ENCODE measurements at regions not wholly inside any gene's neighbourhood (a gene's known extent, or its start where the extent isn't known, plus 50 kb on each side); places are given as distances from the start of the nearest gene placed in this dataset.
"Not testable (repeated sequence)": the region's sequence is repeated elsewhere in the genome, so short reads cannot be mapped to it uniquely, and the experiment has no call there.

DNA sequence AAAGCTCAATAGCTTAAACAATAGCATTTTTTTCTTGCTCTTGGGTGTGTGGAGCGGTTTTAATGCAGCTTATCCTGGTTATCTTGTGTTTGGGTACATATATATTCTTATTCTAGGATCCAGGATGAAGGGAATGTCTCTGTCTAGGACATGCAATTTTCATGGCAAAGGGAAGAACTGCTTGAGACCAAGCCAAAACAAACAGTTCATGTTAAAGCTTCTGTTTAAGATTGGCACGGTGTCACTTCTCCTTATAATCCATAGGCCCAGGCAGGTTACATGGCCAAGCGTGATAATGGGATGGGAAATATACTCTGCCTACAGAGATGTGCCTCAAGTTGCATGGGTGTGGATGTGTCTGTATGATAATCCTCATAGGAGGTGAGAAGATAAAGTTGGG is 177.1 kb upstream of the PGR start:
- DNase-seq (no peak), ATAC-seq (ENCODE audit: poor library complexity) (no peak)
- intact Hi-C loops (cut with DNase I), result no loop called here

DNA sequence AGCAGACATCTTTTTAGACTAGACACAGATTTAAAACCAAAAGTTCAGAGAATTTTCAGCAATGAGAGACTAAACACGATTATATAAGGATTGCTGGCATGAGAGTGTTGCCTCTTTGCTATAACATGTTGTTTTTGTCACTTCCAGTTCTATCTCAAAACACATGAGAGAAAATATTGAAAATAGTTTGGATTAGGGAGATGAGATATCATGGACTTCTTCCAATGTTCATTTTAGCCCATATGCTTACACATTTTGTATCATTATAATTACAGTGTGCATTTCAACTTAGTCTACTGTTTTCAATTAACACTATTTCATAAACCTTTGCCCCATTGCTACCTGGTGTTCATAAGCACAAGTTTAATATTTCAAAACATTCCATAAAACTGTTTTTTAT is 175.9 kb upstream of the PGR start:
- intact Hi-C loops (cut with DNase I), result no loop called here
- ATAC-seq (ENCODE audit: poor library complexity), result no peak
- DNase-seq, result no peak

DNA sequence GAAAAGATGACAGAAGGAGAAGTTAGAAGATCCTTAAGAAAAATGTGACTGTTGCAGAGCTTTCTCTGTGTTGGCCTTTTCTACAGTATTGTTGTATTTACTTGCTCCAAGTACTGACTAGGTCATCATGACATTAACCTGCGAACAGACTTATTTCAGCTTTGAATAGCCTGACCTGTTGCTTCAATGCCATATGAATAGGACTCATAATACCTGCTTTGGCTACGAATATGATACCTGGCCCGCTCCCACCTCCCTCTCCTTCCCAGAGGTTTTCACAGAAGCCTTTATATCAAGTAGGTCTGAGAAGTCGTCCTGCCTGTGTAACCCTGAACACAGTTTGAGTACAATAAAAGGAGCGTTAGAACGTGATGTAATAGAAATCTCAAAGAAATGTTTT is 169.6 kb upstream of the PGR start:
- DNase-seq (no peak), ATAC-seq (ENCODE audit: poor library complexity) (no peak)
- intact Hi-C loops (cut with DNase I), result no loop called here

GRCh38 chr11:101296896-101297295 is 167.3 kb upstream of the PGR start:
- intact Hi-C loops (cut with DNase I), result no loop called here
- ATAC-seq (ENCODE audit: poor library complexity) (no peak), DNase-seq (no peak)

DNA sequence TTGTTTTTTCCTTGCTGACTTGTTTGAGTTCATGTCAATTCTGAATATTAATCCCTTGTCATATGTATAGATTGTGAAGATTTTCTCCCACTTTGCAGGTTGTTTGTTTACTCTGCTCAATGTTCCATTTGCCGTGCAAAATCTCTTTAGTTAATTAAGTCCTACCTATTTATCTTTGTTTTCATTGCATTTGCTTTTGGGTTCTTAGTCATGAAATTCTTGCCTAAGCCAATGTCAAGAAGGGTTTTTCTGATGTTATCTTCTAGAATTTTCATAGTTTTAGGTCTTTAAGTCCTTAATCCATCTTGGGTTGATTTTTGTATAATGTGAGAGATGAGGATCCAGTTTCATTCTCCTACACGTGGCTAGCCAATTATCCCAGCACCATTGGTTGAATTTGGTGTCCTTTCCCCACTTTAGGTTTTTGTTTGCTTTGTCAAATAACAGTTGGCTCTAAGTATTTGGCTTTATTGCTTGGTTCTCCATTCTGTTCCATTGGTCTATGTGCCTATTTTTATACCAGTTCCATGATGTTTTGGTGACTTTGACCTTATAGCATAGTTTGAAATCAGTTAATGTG is 163.1 kb upstream of the PGR start:
- DNase-seq, result no peak
- no peak for ATAC-seq (ENCODE audit: poor library complexity)
- intact Hi-C loops (cut with DNase I), result no loop called here

DNA sequence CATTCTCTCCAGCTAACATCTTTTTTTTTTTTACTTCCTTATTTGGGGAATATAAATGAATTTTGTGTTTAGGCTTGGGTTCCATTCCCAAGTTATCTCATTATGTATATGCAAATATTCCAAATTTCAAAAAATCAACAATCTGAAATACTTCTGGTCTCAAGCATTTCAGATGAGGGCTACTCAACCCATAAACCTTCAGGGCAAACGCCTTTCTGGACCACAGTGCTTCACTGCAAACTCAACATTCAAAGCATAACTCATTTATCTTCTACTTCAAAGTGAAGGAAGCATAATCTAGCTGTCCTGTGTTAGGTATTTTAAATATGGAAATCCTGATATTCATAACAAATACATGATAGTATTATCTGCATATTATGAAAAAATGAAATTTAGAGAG is 161.7 kb upstream of the PGR start:
- no peak for ATAC-seq (ENCODE audit: poor library complexity)
- intact Hi-C loops (cut with DNase I), result no loop called here
- DNase-seq, result no peak

DNA sequence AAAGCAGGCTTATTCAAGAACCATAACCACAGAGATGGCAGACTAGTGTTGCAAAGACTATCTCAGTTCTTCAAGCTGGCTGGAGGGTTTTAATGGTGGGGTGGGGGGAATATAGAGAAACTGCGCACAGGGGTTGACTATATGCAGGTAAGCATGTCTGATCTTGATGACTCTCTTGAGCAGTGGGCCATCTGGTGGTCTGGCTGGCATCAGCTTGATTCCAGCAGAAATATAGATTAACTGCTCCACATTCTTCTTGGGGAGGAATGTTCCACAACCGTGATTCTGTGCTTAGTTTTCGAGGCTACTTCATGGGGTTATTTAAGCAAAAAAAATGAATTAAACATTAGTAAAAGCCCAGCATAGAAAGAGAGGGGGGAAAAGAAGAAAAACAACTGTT is 158.8 kb upstream of the PGR start:
- intact Hi-C loops (cut with DNase I), result no loop called here
- DNase-seq (no peak), ATAC-seq (ENCODE audit: poor library complexity) (no peak)

GRCh38 chr11:101279728-101280127 is 150.1 kb upstream of the PGR start:
- intact Hi-C loops (cut with DNase I), result no loop called here
- no peak for ATAC-seq (ENCODE audit: poor library complexity)
- no peak for DNase-seq

- DNase-seq (no peak), ATAC-seq (ENCODE audit: poor library complexity) (no peak)
- intact Hi-C loops (cut with DNase I), result no loop called here
These were observed 148.7 kb upstream of the PGR start for GRCh38 chr11:101278286-101278685.

GRCh38 chr11:101277036-101277435 is 147.4 kb upstream of the PGR start:
- intact Hi-C loops (cut with DNase I), result no loop called here
- ATAC-seq (ENCODE audit: poor library complexity) (no peak), DNase-seq (no peak)

- ATAC-seq (ENCODE audit: poor library complexity) (no peak), DNase-seq (no peak)
- intact Hi-C loops (cut with DNase I), result no loop called here
These were observed 140.5 kb upstream of the PGR start for GRCh38 chr11:101269990-101270660.

GRCh38 chr11:101269390-101269789 is 139.8 kb upstream of the PGR start:
- ATAC-seq (ENCODE audit: poor library complexity) (no peak), DNase-seq (no peak)
- intact Hi-C loops (cut with DNase I), result no loop called here

- intact Hi-C loops (cut with DNase I), result no loop called here
- ATAC-seq (ENCODE audit: poor library complexity), result no peak
- DNase-seq, result no peak
These were observed 138.0 kb upstream of the PGR start for GRCh38 chr11:101267654-101268053.

DNA sequence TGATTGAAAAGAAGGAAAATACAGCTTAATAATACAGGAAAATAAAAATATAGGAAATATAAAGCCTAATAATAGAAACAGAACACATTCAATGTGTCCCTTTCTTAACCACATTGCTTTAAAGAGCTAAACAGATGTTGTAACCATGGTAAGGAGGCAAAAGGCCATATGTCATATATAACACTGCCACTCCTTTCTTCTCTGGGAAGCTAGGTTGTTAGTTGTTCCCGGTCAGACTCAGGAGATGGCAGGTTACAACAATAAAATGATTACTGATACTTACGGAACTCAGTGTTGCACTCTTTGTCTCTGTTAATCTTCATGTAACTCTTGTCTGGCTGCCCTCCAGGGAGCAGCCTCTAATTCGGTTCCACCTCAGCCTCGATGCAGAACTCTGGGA is 134.7 kb upstream of the PGR start:
- ATAC-seq (ENCODE audit: poor library complexity), result no peak

GRCh38 chr11:101262995-101263394 is 133.4 kb upstream of the PGR start:
- no peak for ATAC-seq (ENCODE audit: poor library complexity)
- intact Hi-C loops (cut with DNase I), result no loop called here

More for the DNA sequence above, 134.7 kb upstream of the PGR start:
- intact Hi-C loops (cut with DNase I), result no loop called here
- no peak for DNase-seq

GRCh38 chr11:101262258-101262657 is 132.6 kb upstream of the PGR start:
- intact Hi-C loops (cut with DNase I), result no loop called here
- DNase-seq (no peak), ATAC-seq (ENCODE audit: poor library complexity) (no peak)

More at GRCh38 chr11:101262995-101263394, 133.4 kb upstream of the PGR start:
- DNase-seq, result no peak

DNA sequence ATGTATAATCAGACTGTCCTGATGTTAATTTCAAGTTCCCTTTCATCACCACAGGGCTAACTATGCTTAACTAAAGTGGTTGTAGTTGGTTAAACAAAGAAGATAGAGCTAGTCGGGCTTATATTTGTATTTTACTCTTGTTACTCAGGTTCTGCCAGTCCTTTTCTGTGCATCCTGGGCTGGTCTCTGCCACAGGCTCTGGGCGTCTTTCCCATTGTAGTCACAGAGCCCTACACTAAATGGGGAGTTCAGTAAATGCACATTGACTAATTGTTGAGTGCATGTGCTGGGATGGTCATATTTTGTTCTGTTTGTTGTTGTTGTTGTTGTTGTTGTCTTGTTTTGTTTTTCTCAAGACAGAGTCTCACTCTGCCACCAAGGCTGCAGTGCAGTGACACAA is 125.4 kb upstream of the PGR start:
- DNase-seq, result no peak
- no peak for ATAC-seq (ENCODE audit: poor library complexity)
- intact Hi-C loops (cut with DNase I), result no loop called here

DNA sequence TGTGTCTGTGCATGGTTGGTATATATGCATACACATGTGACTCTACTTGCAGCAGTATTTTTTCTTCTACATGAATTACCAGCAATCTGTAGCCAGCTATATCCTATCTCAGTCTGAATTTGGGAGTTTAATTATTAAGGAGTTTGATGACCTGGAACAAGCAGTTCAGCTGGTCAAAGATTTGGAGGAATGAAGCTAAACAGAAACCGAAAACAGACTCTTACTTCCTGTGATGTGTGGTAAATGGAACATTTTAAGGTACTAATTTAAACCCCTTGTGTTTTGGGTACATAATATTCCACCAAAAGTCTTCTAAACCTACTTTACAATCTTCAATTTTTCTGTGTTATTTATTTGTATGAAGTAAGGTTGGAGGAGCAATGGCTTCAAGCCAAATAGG is 124.4 kb upstream of the PGR start:
- no peak for ATAC-seq (ENCODE audit: poor library complexity)
- intact Hi-C loops (cut with DNase I), result no loop called here

GRCh38 chr11:101245635-101246034 is 116.0 kb upstream of the PGR start:
- intact Hi-C loops (cut with DNase I); DNase-seq; ATAC-seq (ENCODE audit: poor library complexity): not testable (repeated sequence)

More for the DNA sequence above, 124.4 kb upstream of the PGR start:
- DNase-seq, result no peak

DNA sequence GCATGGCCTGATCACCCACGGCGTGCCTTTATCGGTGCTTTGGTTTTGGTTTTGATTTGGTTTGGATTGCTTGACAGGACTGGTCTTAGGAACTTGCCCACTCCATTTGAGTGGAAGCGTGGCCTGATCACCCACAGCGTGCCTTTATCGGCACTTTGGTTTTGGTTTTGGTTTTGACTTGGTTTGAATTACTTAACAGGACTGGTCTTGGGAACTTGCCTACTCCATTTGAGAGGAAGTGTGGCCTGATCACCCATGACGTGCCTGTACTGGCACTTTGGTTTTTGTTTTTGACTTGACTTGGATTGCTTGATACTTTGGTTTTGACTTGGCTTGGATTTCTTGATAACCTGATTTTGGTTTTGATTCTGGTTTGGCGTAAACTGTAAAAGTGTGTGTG is 115.5 kb upstream of the PGR start:
- ATAC-seq (ENCODE audit: poor library complexity); DNase-seq; intact Hi-C loops (cut with DNase I): not testable (repeated sequence)

Data from Right ventricle myocardium superior (tissue), 1 donor.